HG02840 (cell line): ENCODE measurements at regions not wholly inside any gene's neighbourhood (a gene's known extent, or its start where the extent isn't known, plus 50 kb on each side); places are given as distances from the start of the nearest gene placed in this dataset.

ENCODE experiments used
- ATAC-seq: cut with Tn5 transposase; IDR thresholded peaks from one replicate; pipeline ENCODE4 v1.9.1; 2021; ENCODE audit warnings: mild to moderate bottlenecking, moderate library complexity, moderate number of reproducible peaks; ENCODE audit not compliant: unreplicated experiment, low FRiP score

DNA sequence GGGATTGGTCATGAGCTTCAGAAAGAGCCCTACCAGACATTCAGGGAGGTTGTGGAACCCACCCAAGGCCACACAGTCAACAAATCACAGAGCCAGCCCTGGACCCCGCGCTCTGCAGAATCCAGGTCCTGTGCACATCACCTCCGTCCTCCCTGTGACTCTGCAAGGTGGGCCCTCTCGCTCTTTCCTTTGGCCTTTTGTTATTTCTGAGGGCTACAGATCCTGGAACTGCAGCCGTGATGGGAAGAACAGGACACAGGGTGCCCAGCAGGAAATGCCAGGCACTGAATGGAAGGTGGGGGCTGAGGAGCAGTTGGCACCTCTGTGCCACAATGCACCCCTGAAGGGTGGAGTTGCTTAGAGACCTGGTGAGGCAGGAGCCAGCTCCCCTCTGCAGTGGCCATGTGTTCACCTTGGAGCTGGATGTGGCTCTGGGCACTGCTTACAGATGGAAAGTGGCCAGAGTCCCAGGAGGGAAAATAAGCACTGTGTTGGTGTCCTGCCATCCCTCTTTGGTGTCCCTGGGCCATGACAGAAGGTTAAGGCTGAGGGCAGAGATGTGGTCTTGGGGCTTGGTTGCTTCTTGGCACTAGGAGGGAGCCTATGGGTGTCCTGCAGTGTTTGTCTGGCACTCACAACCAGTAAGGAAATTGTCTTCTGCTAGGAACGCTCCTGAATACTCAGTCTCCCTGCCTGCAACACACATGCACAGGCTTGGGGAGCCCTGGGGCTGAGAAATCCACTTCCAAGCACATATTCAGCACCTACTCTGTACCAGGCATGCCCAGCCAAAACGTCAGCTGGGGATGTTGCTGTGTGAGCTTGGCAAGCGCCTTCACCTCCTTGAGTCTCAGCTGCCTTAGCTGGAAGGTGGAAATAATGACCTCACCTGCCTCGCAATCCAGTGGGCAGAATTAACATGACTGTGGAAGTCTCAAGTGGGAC is 98.0 kb upstream of the SLC6A6 start:
- ATAC-seq: no peak

DNA sequence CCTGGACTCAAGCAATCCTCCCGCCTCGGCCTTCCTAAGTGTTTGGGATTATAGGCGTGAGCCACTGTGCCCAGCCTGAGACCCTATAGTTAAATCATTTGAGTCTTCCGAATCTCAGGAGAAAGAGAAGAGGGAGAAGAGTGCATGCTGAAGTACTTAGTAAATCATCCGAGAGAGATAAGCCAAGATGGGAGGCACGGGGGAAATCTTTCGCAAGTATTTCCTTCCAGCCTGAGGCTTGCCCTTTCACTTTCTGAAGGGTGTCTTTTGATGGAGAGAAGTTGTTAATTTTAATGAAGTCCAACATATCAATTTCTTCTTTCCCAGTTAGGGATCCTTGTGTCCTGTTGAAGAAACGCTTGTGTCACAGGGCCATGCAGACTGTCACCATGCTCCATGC is 97.1 kb upstream of the SLC6A6 start:
- ATAC-seq: no peak

- ATAC-seq: no peak
Observed at GRCh38 chr3:14306142-14306541, 96.3 kb upstream of the SLC6A6 start.

GRCh38 chr3:14307656-14308302 is 94.6 kb upstream of the SLC6A6 start:
- no peak for ATAC-seq

DNA sequence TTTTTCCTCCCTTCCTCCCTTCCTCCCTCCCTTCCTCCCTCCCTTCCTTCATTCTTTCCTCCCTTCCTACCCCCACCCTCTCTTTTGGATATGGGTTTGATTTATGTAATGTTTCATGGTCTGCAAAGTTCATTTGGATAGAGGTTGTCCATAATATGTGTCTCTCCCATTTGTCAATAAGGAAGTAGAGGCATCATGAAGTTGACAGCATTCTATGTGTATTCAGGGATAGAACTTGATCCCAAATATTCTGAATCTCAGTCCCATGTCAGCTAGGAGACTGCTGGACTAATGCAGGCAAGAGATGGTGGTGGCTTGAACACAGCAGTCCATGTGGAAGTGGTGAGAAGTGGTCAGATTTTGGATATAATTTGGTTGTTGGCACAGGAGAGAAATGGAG is 90.7 kb upstream of the SLC6A6 start:
- no peak for ATAC-seq

- ATAC-seq: no peak
Observed at GRCh38 chr3:14312375-14312774, 90.0 kb upstream of the SLC6A6 start.

DNA sequence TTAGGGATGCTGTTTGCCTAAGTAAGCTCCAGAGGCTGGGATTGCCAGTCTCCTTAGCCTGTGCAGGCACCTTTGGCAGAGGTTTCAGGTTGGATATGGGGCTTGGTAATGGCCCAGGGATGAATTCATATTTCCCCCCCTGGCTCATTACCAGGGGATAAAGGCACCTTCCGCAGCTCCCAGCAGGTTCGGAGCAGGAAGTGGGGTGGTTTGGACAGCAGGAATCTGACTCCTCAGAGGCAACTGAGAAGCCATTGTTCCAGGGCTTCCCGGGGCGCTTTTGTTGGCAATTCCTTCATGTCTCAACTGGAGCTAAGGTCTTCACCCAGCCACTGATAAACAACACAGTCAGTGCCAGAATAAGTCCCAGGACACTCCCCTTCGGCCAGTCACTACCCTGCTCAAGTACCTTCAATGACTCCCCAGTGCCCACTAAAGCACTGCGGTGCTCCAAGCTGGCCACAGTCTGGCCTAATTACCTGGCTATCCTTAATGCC is 85.3 kb upstream of the SLC6A6 start:
- no peak for ATAC-seq

DNA sequence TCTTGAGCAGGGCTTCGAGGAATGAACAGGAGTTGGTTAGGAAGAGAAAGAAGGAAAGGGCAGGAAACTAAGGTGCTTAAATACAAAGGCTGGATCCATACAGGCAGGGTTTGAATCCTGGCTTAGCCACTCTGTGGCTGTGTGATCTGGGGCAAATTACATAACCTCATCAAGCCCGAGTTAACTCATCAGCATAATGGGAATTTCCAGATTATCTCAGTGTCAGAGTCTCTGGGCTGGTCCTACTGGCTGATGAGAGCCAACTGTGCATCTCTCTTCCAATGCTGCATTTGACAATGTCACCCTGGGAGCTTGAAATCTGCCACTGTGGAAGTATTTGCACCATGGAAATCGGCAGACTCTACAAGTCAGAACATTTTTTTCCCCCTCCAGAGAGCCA is 83.8 kb upstream of the SLC6A6 start:
- ATAC-seq: no peak

- peak; percentile 60 for ATAC-seq
Observed at GRCh38 chr3:14319654-14320182, 82.7 kb upstream of the SLC6A6 start.

GRCh38 chr3:14320219-14320618 is 82.2 kb upstream of the SLC6A6 start:
- ATAC-seq: no peak

DNA sequence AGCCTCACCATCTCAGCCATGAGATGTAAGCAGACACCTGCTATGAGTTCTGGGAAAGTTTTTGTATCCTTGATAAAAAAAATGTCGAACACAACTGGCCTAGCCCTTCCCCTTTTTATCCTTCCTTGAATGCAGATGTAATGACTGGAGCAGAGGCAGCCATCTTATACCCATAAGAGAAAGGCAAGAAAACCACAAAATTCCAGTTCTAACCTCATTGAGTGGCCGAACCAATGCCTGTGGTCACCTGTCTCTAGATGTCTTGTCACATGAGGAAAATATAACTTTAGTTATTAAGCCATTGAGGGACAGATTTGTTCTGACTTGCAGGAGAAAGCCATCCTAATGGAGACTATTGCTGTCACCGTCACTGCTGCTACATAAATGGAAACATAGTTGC is 80.4 kb upstream of the SLC6A6 start:
- ATAC-seq: no peak

DNA sequence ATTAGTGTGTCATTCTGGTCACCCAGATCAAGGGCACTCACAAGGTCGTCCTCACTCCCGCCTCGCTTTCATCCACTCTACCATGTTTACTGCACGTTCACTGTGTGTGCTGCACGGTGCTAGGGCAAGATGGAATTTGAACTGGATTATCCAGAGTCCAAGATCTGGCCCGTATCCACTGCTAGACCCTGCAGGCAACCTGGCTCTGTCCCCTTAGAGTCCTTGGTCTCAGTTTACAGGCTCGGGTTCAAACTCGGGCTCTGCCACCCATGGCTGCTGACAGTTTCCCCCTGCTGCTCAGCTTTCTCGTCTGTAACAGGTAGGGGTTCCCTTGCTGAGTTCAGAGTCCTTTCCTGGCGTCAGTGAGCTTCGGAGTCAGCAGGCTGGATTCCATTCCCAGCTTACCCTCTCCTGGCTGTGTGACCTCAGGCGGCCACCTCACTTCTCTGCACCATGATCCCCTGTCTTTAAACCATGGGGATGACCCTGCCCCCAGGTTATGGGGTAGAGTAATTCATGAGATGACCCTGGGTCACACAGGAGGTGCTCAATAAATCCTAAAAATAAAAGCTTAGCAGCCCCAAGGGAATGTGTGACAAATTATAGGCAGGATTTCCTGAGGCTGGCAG is 79.6 kb upstream of the SLC6A6 start:
- ATAC-seq: no peak

GRCh38 chr3:14323401-14324223 is 78.8 kb upstream of the SLC6A6 start:
- no peak for ATAC-seq

GRCh38 chr3:14324224-14324944 is 78.0 kb upstream of the SLC6A6 start:
- ATAC-seq: no peak

- ATAC-seq: no peak
Observed at GRCh38 chr3:14328422-14328821, 74.0 kb upstream of the SLC6A6 start.

DNA sequence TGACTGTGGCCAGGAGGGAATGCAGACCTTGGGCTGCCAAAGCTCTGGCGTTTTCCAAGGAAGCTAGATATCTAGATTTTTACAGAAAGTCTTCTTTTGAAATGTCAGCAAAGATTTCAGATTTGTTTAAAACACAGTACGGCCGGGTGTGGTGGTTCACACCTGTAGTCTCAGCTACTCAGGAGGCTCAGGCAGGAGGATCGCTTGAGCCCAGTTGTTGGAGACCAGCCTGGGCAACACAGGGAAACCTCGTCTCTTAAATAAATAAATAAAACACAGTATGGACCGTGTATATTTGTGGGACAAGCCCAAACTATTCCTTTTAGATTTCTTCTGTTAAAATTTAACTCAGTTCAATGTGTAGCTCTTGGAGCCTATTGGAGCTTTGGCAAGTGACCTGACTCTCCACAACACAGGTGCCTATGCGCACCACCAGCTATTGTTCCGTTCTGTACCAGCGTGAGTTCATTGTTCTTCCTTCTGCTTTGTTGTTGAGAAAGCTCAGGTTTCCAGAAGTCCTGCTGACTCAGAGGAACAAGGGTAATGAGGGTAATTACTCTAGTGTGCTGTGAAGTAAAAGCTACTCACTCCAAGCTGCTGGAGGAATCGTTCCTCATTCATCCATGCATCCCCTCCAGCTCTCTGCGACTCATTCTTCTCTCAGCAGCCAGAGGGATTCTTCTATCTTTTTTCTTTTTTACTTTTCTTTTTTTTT is 73.1 kb upstream of the SLC6A6 start:
- no peak for ATAC-seq

GRCh38 chr3:14329842-14330241 is 72.6 kb upstream of the SLC6A6 start:
- no peak for ATAC-seq

DNA sequence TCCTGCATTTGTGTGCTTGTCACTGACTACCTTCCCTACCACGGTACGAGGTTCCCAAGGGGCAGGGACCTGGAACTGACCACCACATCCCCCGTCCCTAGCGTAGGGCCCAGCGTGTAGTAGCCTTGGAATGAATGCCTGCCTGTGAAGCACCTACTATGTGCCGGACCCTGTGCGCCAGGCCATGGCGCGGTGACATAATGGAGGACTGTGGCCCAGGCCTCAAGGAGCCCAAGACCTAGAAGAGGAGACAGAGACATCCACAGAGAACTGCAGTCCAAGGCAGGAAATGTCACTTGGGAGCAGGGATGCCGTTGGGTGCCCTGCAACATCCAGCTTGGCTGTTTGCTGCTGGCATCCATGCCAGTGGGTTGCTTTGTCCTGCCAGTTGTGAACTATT is 71.9 kb upstream of the SLC6A6 start:
- ATAC-seq: no peak

DNA sequence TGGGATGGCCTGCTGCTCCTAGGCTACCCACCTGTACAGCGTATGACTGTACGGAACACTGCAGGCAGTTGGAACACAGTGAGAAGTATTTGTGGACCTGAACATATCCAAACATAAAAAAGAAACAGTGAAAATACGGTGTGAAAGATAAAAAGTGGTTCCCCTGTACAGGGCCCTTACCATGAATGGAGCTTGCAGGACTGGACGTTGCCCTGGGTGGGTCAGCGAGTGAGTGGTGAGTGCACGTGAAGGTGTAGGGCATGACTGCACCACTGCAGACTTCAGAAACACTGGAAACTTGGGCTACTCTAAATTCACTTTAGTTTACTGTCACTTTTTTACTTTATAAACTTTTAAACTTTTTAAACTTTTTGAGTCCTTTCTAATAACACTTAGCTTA is 71.2 kb upstream of the SLC6A6 start:
- ATAC-seq: no peak
